HEK293T (cell line): ENCODE measurements at regions not wholly inside any gene's neighbourhood (a gene's known extent, or its start where the extent isn't known, plus 50 kb on each side); places are given as distances from the start of the nearest gene placed in this dataset.

Experiments
- CTCF ChIA-PET: fragments of 350-600 bp; formaldehyde crosslinking; extraction: SDS; loops from one replicate; lab custom pipeline; 2021; ENCODE audit warnings: antibody characterized with exemption, inconsistent platforms; lab: Yijun Ruan, JAX
- POLR2A ChIA-PET: fragments of 350-600 bp; formaldehyde crosslinking; extraction: SDS; loops from one replicate; lab custom pipeline; 2020; ENCODE audit warnings: antibody characterized with exemption, inconsistent platforms; lab: Yijun Ruan, JAX
- DNase-seq: peaks from one replicate; pipeline ENCODE4 v3.0.0; 2012; ENCODE audit warnings: mixed read lengths; ENCODE audit errors: extremely low spot score
- ARNT ChIP-seq: fragments of 450-650 bp; IDR thresholded peaks from 2 replicates; pipeline ENCODE4 v1.6.1; 2017; ENCODE audit warnings: mild to moderate bottlenecking
- BHLHE40 ChIP-seq: fragments of 450-650 bp; IDR thresholded peaks from 2 replicates; pipeline ENCODE4 v1.6.1; 2016; ENCODE audit warnings: mild to moderate bottlenecking, moderate library complexity, borderline replicate concordance
- CTBP1 ChIP-seq: fragments of 450-650 bp; IDR thresholded peaks from 2 replicates; pipeline ENCODE4 v1.6.1; 2016; ENCODE audit warnings: borderline replicate concordance
- ELF4 ChIP-seq: fragments of 450-650 bp; IDR thresholded peaks from 2 replicates; pipeline ENCODE4 v1.6.1; 2017; ENCODE audit warnings: antibody characterized with exemption
- FOXA1 ChIP-seq: fragments of 450-650 bp; IDR thresholded peaks from 2 replicates; pipeline ENCODE4 v1.6.1; 2016; ENCODE audit warnings: mild to moderate bottlenecking
- FOXK2 ChIP-seq: fragments of 450-650 bp; IDR thresholded peaks from 2 replicates; pipeline ENCODE4 v1.6.1; 2016; ENCODE audit warnings: mild to moderate bottlenecking
- FOXM1 ChIP-seq: fragments of 450-650 bp; IDR thresholded peaks from 2 replicates; pipeline ENCODE4 v1.6.1; 2017; ENCODE audit warnings: mild to moderate bottlenecking, borderline replicate concordance
- HDGF ChIP-seq: fragments of 450-650 bp; IDR thresholded peaks from 2 replicates; pipeline ENCODE4 v1.6.1; 2017; ENCODE audit warnings: antibody characterized with exemption, borderline replicate concordance
- L3MBTL2 ChIP-seq: fragments of 450-650 bp; conservative IDR thresholded peaks from 2 replicates; pipeline ENCODE4 v1.6.1; 2016; ENCODE audit warnings: mild to moderate bottlenecking
- LEF1 ChIP-seq: fragments of 450-650 bp; IDR thresholded peaks from 2 replicates; pipeline ENCODE4 v1.6.1; 2017; ENCODE audit warnings: mild to moderate bottlenecking, borderline replicate concordance
- NFRKB ChIP-seq: fragments of 450-650 bp; IDR thresholded peaks from 2 replicates; pipeline ENCODE4 v1.6.1; 2016; ENCODE audit warnings: mild to moderate bottlenecking, moderate library complexity
- PKNOX1 ChIP-seq: fragments of 450-650 bp; IDR thresholded peaks from 2 replicates; pipeline ENCODE4 v1.6.1; 2016
- SP1 ChIP-seq: fragments of 450-650 bp; IDR thresholded peaks from 2 replicates; pipeline ENCODE4 v1.6.1; 2017
- SUZ12 ChIP-seq: fragments of 450-650 bp; IDR thresholded peaks from 2 replicates; pipeline ENCODE4 v1.6.1; 2016; ENCODE audit warnings: mild to moderate bottlenecking
- TARDBP ChIP-seq: fragments of 450-650 bp; IDR thresholded peaks from 2 replicates; pipeline ENCODE4 v1.6.1; 2016
- ZNF384 ChIP-seq: fragments of 450-650 bp; IDR thresholded peaks from 2 replicates; pipeline ENCODE4 v1.6.1; 2016

- no peak for DNase-seq
- TF ChIP-seq L3MBTL2 (no peak), SP1 (no peak), ELF4 (no peak), FOXK2 (no peak), BHLHE40 (no peak), PKNOX1 (no peak), ARNT (no peak), NFRKB (no peak), TARDBP (no peak), ZNF384 (no peak), LEF1 (no peak), FOXA1 (no peak), CTBP1 (no peak), SUZ12 (no peak), FOXM1 (no peak), HDGF (no peak)
- ChIA-PET POLR2A (no interaction called here), CTCF (no interaction called here)
Observed at GRCh38 chr10:131775833-131776232, 125.0 kb upstream of the PPP2R2D start.

- DNase-seq: no peak
- TF ChIP-seq ARNT: no peak
- no peak for TF ChIP-seq SUZ12
- TF ChIP-seq L3MBTL2: no peak
- TF ChIP-seq TARDBP: no peak
- CTCF ChIA-PET: no interaction called here
- POLR2A ChIA-PET: no interaction called here
Observed at GRCh38 chr10:131776496-131776895, 124.3 kb upstream of the PPP2R2D start.

GRCh38 chr10:131777162-131777561 lies 123.6 kb upstream of the PPP2R2D start:
- ChIA-PET CTCF (no interaction called here), POLR2A (no interaction called here)
- TF ChIP-seq FOXA1: no peak
- TF ChIP-seq L3MBTL2: no peak
- TF ChIP-seq FOXK2: no peak
- TF ChIP-seq FOXM1: no peak
- no peak for TF ChIP-seq ZNF384
- no peak for TF ChIP-seq NFRKB
- no peak for TF ChIP-seq SUZ12
- TF ChIP-seq TARDBP: no peak
- no peak for TF ChIP-seq CTBP1
- no peak for TF ChIP-seq HDGF
- DNase-seq: no peak

GRCh38 chr10:131777921-131778320 lies 122.9 kb upstream of the PPP2R2D start:
- ChIA-PET CTCF (no interaction called here), POLR2A (no interaction called here)
- no peak for TF ChIP-seq TARDBP
- no peak for TF ChIP-seq L3MBTL2
- no peak for TF ChIP-seq FOXK2
- no peak for TF ChIP-seq CTBP1
- no peak for TF ChIP-seq SUZ12
- TF ChIP-seq ELF4: no peak
- no peak for TF ChIP-seq BHLHE40
- no peak for TF ChIP-seq HDGF
- no peak for TF ChIP-seq LEF1
- TF ChIP-seq PKNOX1: no peak
- TF ChIP-seq SP1: no peak
- no peak for TF ChIP-seq ZNF384
- no peak for TF ChIP-seq FOXA1
- TF ChIP-seq NFRKB: no peak
- no peak for TF ChIP-seq FOXM1
- no peak for DNase-seq

- ChIA-PET POLR2A (no interaction called here), CTCF (no interaction called here)
- no peak for DNase-seq
- TF ChIP-seq FOXK2 (no peak), LEF1 (no peak), HDGF (no peak), FOXM1 (no peak), ELF4 (no peak), ARNT (no peak), NFRKB (no peak), CTBP1 (no peak), ZNF384 (no peak), SP1 (no peak), BHLHE40 (no peak), SUZ12 (no peak), FOXA1 (no peak), L3MBTL2 (no peak)
Observed at GRCh38 chr10:131778385-131778784, 122.4 kb upstream of the PPP2R2D start.

- TF ChIP-seq FOXM1 (no peak), SP1 (no peak), ELF4 (no peak), TARDBP (no peak), LEF1 (no peak), L3MBTL2 (no peak), ARNT (no peak)
- DNase-seq: no peak
- POLR2A ChIA-PET: no interaction called here
- CTCF ChIA-PET: no interaction called here
Observed at GRCh38 chr10:131778842-131779241, 122.0 kb upstream of the PPP2R2D start.
